Loucy (cell line): ENCODE measurements at regions not wholly inside any gene's neighbourhood (a gene's known extent, or its start where the extent isn't known, plus 50 kb on each side); places are given as distances from the start of the nearest gene placed in this dataset.

Source experiments
- H2AFZ ChIP-seq: fragments of 200-600 bp; sonication (generic); 2 replicates; pipeline ENCODE4 v1.6.0; 2016; ENCODE audit warnings: antibody characterized with exemption, mild to moderate bottlenecking, low read length, moderate library complexity
- H3F3A ChIP-seq: fragments of 200-600 bp; 2 replicates; pipeline ENCODE4 v1.6.0; 2016; ENCODE audit warnings: antibody characterized with exemption, low read depth, mild to moderate bottlenecking
- H3K27me3 ChIP-seq: fragments of 200-600 bp; sonication (generic); 2 replicates; pipeline ENCODE4 v1.6.1; 2014; ENCODE audit warnings: low read length, mild to moderate bottlenecking; ENCODE audit not compliant: insufficient read depth, poor library complexity, severe bottlenecking
- H3K36me3 ChIP-seq: fragments of 200-600 bp; sonication (generic); 2 replicates; pipeline ENCODE4 v1.6.1; 2016; ENCODE audit warnings: low read length; ENCODE audit not compliant: insufficient read depth
- H3K4me1 ChIP-seq: fragments of 200-600 bp; sonication (generic); 2 replicates; pipeline ENCODE4 v1.5.1; 2014; ENCODE audit warnings: low read length, mild to moderate bottlenecking; ENCODE audit not compliant: insufficient read depth, poor library complexity, severe bottlenecking
- H3K4me2 ChIP-seq: fragments of 200-600 bp; sonication (generic); 2 replicates; pipeline ENCODE4 v1.6.0; 2014; ENCODE audit warnings: antibody characterized with exemption, low read length, low read depth, mild to moderate bottlenecking; ENCODE audit not compliant: poor library complexity, severe bottlenecking
- H3K4me3 ChIP-seq: fragments of 200-600 bp; sonication (generic); 2 replicates; pipeline ENCODE4 v1.5.1; 2014; ENCODE audit warnings: low read length, mild to moderate bottlenecking, mixed read lengths; ENCODE audit not compliant: poor library complexity, severe bottlenecking
- H3K79me2 ChIP-seq: fragments of 200-600 bp; sonication (generic); 2 replicates; pipeline ENCODE4 v1.6.1; 2014; ENCODE audit warnings: low read length; ENCODE audit not compliant: insufficient read depth
- H3K9ac ChIP-seq: fragments of 200-600 bp; sonication (generic); 2 replicates; pipeline ENCODE4 v1.6.0; 2014; ENCODE audit warnings: mild to moderate bottlenecking, low read depth, low read length, moderate library complexity; ENCODE audit not compliant: poor library complexity, severe bottlenecking
- H3K9me2 ChIP-seq: fragments of 200-600 bp; sonication (generic); replicated peaks from 2 replicates; pipeline ENCODE4 v1.6.1; 2016; ENCODE audit warnings: low read depth, low read length, mixed read lengths
- H3K9me3 ChIP-seq: fragments of 200-600 bp; sonication (generic); 2 replicates; pipeline ENCODE4 v1.6.1; 2014; ENCODE audit warnings: mild to moderate bottlenecking, antibody characterized with exemption, low read length, low read depth; ENCODE audit not compliant: insufficient read depth
- H4K20me1 ChIP-seq: fragments of 200-600 bp; sonication (generic); 2 replicates; pipeline ENCODE4 v1.6.0; 2014; ENCODE audit warnings: antibody characterized with exemption, low read length, mild to moderate bottlenecking; ENCODE audit not compliant: insufficient read depth, poor library complexity, severe bottlenecking
- CTCF ChIP-seq: fragments of 200-600 bp; sonication (generic); conservative IDR thresholded peaks from 2 replicates; pipeline ENCODE4 v1.5.1; 2014; ENCODE audit warnings: mild to moderate bottlenecking, antibody characterized with exemption, low read length
- EZH2phosphoT487 ChIP-seq: fragments of 200-600 bp; IDR thresholded peaks from 2 replicates; pipeline ENCODE4 v1.6.1; 2018; ENCODE audit warnings: antibody characterized with exemption, mild to moderate bottlenecking, moderate library complexity, borderline replicate concordance

- Histone ChIP-seq H3K9me3 (no peaks in the 10 kb centered on the region), H2AFZ (no peak overlapping the region), H3K9me2 (no peaks in the 10 kb centered on the region), H3K4me3 (peak overlapping the region; percentile 48), H3K9ac (peak overlapping the region; percentile 73), H3F3A (peaks cover 5% of the 10 kb centered on the region; the same call in 1 of the 2 replicates), H3K4me2 (peak overlapping the region; percentile 70), H4K20me1 (no peaks in the 10 kb centered on the region), H3K79me2 (no peaks in the 10 kb centered on the region), H3K36me3 (no peaks in the 10 kb centered on the region), H3K4me1 (peaks cover 71% of the 10 kb centered on the region), H3K27me3 (no peaks in the 10 kb centered on the region)
- TF ChIP-seq EZH2phosphoT487 (no peak), CTCF (no peak)
These were observed 2274.1 kb downstream of the MAT2B start for GRCh38 chr5:165779505-165779904.

- peak overlapping the region; percentile 70 for H3K4me2 ChIP-seq
- peak overlapping the region; percentile 73 for H3K9ac ChIP-seq
- no peaks in the 10 kb centered on the region for H3K9me3 ChIP-seq
- peaks cover 57% of the 10 kb centered on the region for H3K4me1 ChIP-seq
- no peaks in the 10 kb centered on the region for H3K36me3 ChIP-seq
- H3K4me3 ChIP-seq = no peak overlapping the region
- no peak overlapping the region; the same call in 1 of the 2 replicates for H2AFZ ChIP-seq
- no peaks in the 10 kb centered on the region for H3K27me3 ChIP-seq
- TF ChIP-seq EZH2phosphoT487 = no peak
- TF ChIP-seq CTCF = no peak
- H3K9me2 ChIP-seq = no peaks in the 10 kb centered on the region
- H4K20me1 ChIP-seq = no peaks in the 10 kb centered on the region
- H3F3A ChIP-seq = peaks cover 5% of the 10 kb centered on the region; the same call in 1 of the 2 replicates
- no peaks in the 10 kb centered on the region for H3K79me2 ChIP-seq
These were observed 2275.5 kb downstream of the MAT2B start for GRCh38 chr5:165780901-165781300.

DNA sequence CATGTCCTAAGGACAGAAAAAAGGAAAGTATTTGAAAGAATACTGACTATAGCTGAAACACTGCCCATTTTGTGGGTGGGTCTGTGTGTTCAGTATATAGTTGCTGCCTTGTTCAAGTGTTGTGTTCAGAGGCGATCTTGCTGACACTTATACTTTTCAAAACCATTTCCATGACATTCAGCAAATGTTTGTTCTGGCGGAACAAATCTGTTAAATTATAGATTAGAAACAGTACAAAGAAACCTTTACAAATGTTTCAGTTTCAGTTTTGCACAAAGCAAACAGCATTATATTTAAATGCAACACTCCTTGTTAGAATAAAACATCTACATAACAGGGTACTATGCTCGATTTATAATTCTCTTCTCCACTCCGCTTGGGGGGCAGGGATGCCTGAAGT is 2276.3 kb downstream of the MAT2B start:
- no peaks in the 10 kb centered on the region for H3K79me2 ChIP-seq
- no peaks in the 10 kb centered on the region for H3K27me3 ChIP-seq
- H3K4me1 ChIP-seq = peaks cover 57% of the 10 kb centered on the region
- H3K9ac ChIP-seq = peak overlapping the region; percentile 56
- H3K9me3 ChIP-seq = no peaks in the 10 kb centered on the region
- H4K20me1 ChIP-seq = no peaks in the 10 kb centered on the region
- peak overlapping the region; percentile 57; the same call in 1 of the 2 replicates for H2AFZ ChIP-seq
- H3K4me3 ChIP-seq = no peak overlapping the region
- no peaks in the 10 kb centered on the region for H3K9me2 ChIP-seq
- peaks cover 5% of the 10 kb centered on the region; the same call in 1 of the 2 replicates for H3F3A ChIP-seq
- TF ChIP-seq CTCF = no peak
- TF ChIP-seq EZH2phosphoT487 = no peak
- H3K36me3 ChIP-seq = no peaks in the 10 kb centered on the region
- peak overlapping the region; percentile 34 for H3K4me2 ChIP-seq
